Caco-2 (cell line): ENCODE measurements at regions not wholly inside any gene's neighbourhood (a gene's known extent, or its start where the extent isn't known, plus 50 kb on each side); places are given as distances from the start of the nearest gene placed in this dataset.

ENCODE experiments used
- BruUV-seq: library from RNA; stranded (reverse); fragments of 400-500 nt; replicated peaks from 2 replicates; lab custom pipeline; 2021; lab: Mats Ljungman, UMichigan
- CTCF ChIA-PET: fragments of 300-600 bp; sonication (Branson Sonifier 250); formaldehyde crosslinking; loops from one replicate; lab custom pipeline; 2022; ENCODE audit warnings: antibody characterized with exemption; lab: Charles Lee
- POLR2A ChIA-PET: fragments of 300-600 bp; sonication (Branson Sonifier 250); formaldehyde crosslinking; loops from one replicate; lab custom pipeline; 2022; ENCODE audit warnings: antibody characterized with exemption; lab: Charles Lee
- DNase-seq, 2 experiments: peaks; one replicate each; pipeline versions ENCODE4 v3.0.0 to v3.0.0-alpha.2; 2020 to 2022
- H3K27me3 ChIP-seq: replicated peaks from 2 replicates; pipeline ENCODE4 v1.6.0; 2011; ENCODE audit warnings: low read length; ENCODE audit not compliant: control insufficient read depth, insufficient read depth
- H3K36me3 ChIP-seq: 2 replicates; pipeline ENCODE4 v1.5.1; 2011; ENCODE audit warnings: low read length; ENCODE audit not compliant: control insufficient read depth, insufficient read depth
- H3K4me1 ChIP-seq: fragments of 250-450 bp; sonication (Bioruptor Pico); 2 replicates; pipeline ENCODE4 v1.5.1; 2020; ENCODE audit warnings: mild to moderate bottlenecking
- H3K4me3 ChIP-seq: 2 replicates; pipeline ENCODE4 v1.5.1; 2011; ENCODE audit warnings: low read depth, mild to moderate bottlenecking, control low read depth, low read length
- H3K9me3 ChIP-seq: fragments of 250-450 bp; sonication (Bioruptor Pico); 2 replicates; pipeline ENCODE4 v1.5.1; 2020; ENCODE audit warnings: mild to moderate bottlenecking, moderate library complexity
- H3K27ac Mint-ChIP-seq: one replicate; pipeline ENCODE4 v1.8.0; 2022; ENCODE audit warnings: mixed read lengths; ENCODE audit not compliant: unreplicated experiment
- H3K27me3 Mint-ChIP-seq: one replicate; pipeline ENCODE4 v1.8.0; 2022; ENCODE audit warnings: mixed read lengths; ENCODE audit not compliant: insufficient read depth, unreplicated experiment
- H3K36me3 Mint-ChIP-seq: one replicate; pipeline ENCODE4 v1.8.0; 2022; ENCODE audit warnings: mild to moderate bottlenecking, mixed read lengths; ENCODE audit not compliant: insufficient read depth, unreplicated experiment
- H3K4me1 Mint-ChIP-seq: one replicate; pipeline ENCODE4 v1.8.0; 2022; ENCODE audit warnings: low read depth, mixed read lengths; ENCODE audit not compliant: unreplicated experiment
- H3K4me3 Mint-ChIP-seq: one replicate; pipeline ENCODE4 v1.8.0; 2022; ENCODE audit warnings: mild to moderate bottlenecking, moderate library complexity, mixed read lengths; ENCODE audit not compliant: unreplicated experiment
- H3K9me3 Mint-ChIP-seq: one replicate; pipeline ENCODE4 v1.8.0; 2022; ENCODE audit warnings: mixed read lengths; ENCODE audit not compliant: unreplicated experiment
- intact Hi-C: fragments of 100-400 bp; cut with micrococcal nuclease; formaldehyde crosslinking; loops from one replicate; pipeline ENCODE4 v1.10.0; 2022; ENCODE audit not compliant: unreplicated experiment
- TF ChIP-seq, protein P1 (sequence below), 2 experiments: fragments of 200-600 bp in 1 of 2; IDR thresholded peaks; 1 replicate in 1 of 2; 2 replicates in 1 of 2; pipeline versions ENCODE4 v1.5.1 to v1.8.0; 2011 to 2022; ENCODE audit warnings: antibody characterized with exemption in 1 of 2, control low read depth in 1 of 2, inconsistent platforms in 1 of 2, low read depth in 1 of 2, low read length in 1 of 2, mild to moderate bottlenecking in 1 of 2, moderate library complexity in 1 of 2; ENCODE audit not compliant: insufficient read depth in 1 of 2, severe bottlenecking in 1 of 2, unreplicated experiment in 1 of 2

DNA sequence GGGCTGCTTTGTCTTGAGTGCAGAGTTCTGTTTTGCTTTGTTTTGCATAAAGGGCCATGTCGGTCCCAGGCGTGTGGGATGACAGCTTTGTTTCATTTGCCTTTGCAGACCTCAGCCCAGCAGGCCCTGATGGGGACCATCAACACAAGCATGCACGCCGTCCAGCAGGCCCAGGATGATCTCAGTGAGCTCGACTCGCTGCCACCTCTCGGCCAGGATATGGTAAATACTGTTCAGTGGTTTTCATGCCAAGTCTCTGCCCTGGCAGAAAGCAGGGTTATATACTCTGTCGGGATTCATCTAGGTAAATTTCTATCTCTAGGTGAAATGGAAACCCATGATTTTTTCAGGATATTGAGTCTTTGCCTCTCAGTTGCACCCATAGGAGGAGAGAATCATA lies 343.9 kb upstream of the TPM1 start:
- peaks cover 78% of the 10 kb centered on the region for H3K36me3 Mint-ChIP-seq
- no peak overlapping the region for H3K4me3 Mint-ChIP-seq
- no peak overlapping the region for H3K4me3 ChIP-seq
- ChIA-PET CTCF (no interaction called here), POLR2A (no interaction called here)
- no peak overlapping the region for H3K27ac Mint-ChIP-seq
- no TSS peak for BruUV-seq
- no peaks in the 10 kb centered on the region for H3K4me1 Mint-ChIP-seq
- H3K27me3 ChIP-seq = no peaks in the 10 kb centered on the region
- peaks cover 6% of the 10 kb centered on the region for H3K36me3 ChIP-seq
- H3K9me3 ChIP-seq = no peaks in the 10 kb centered on the region
- DNase-seq = no peak
- intact Hi-C loops = no loop called here
- H3K9me3 Mint-ChIP-seq = no peaks in the 10 kb centered on the region
- no peaks in the 10 kb centered on the region for H3K27me3 Mint-ChIP-seq
- TF ChIP-seq, protein P1, sequence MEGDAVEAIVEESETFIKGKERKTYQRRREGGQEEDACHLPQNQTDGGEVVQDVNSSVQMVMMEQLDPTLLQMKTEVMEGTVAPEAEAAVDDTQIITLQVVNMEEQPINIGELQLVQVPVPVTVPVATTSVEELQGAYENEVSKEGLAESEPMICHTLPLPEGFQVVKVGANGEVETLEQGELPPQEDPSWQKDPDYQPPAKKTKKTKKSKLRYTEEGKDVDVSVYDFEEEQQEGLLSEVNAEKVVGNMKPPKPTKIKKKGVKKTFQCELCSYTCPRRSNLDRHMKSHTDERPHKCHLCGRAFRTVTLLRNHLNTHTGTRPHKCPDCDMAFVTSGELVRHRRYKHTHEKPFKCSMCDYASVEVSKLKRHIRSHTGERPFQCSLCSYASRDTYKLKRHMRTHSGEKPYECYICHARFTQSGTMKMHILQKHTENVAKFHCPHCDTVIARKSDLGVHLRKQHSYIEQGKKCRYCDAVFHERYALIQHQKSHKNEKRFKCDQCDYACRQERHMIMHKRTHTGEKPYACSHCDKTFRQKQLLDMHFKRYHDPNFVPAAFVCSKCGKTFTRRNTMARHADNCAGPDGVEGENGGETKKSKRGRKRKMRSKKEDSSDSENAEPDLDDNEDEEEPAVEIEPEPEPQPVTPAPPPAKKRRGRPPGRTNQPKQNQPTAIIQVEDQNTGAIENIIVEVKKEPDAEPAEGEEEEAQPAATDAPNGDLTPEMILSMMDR (IDR thresholded peaks at IDR 0.05; ENCODE audit: insufficient read depth in 1 of 2, low read depth in 1 of 2, low read length in 1 of 2, severe bottlenecking in 1 of 2, unreplicated experiment in 1 of 2) = no peak
- H3K4me1 ChIP-seq = no peaks in the 10 kb centered on the region

DNA sequence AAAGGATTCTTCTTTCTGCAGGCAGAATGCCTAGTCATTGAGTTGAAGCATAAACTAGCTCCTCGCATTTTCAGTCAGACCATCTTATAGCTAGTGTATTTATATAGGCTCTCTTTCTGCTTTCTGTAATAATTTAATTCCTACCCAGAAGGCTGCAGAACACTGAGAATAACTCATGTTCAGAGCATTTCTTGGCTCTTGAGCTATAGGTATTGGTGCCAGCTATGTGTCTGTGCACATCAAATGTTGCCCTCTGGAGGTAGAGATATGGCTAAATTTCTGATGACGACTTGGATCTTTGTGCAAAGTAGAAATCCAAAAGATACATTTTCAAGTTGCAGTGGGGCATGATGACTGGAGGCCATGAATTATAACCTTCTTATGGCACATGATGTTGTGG lies 336.2 kb upstream of the TPM1 start:
- no peak overlapping the region for H3K27ac Mint-ChIP-seq
- H3K36me3 ChIP-seq = peaks cover 4% of the 10 kb centered on the region
- no peaks in the 10 kb centered on the region for H3K27me3 Mint-ChIP-seq
- no peaks in the 10 kb centered on the region for H3K9me3 ChIP-seq
- DNase-seq = no peak
- ChIA-PET POLR2A (no interaction called here), CTCF (no interaction called here)
- no TSS peak for BruUV-seq
- H3K36me3 Mint-ChIP-seq = peaks cover 63% of the 10 kb centered on the region
- no peaks in the 10 kb centered on the region for H3K4me1 ChIP-seq
- H3K4me3 ChIP-seq = no peak overlapping the region
- H3K4me3 Mint-ChIP-seq = no peak overlapping the region
- H3K27me3 ChIP-seq = no peaks in the 10 kb centered on the region
- no peaks in the 10 kb centered on the region for H3K4me1 Mint-ChIP-seq
- TF ChIP-seq, protein P1 (IDR thresholded peaks at IDR 0.05; ENCODE audit: insufficient read depth in 1 of 2, low read depth in 1 of 2, low read length in 1 of 2, severe bottlenecking in 1 of 2, unreplicated experiment in 1 of 2) = no peak
- H3K9me3 Mint-ChIP-seq = no peaks in the 10 kb centered on the region
- intact Hi-C loops = no loop called here

DNA sequence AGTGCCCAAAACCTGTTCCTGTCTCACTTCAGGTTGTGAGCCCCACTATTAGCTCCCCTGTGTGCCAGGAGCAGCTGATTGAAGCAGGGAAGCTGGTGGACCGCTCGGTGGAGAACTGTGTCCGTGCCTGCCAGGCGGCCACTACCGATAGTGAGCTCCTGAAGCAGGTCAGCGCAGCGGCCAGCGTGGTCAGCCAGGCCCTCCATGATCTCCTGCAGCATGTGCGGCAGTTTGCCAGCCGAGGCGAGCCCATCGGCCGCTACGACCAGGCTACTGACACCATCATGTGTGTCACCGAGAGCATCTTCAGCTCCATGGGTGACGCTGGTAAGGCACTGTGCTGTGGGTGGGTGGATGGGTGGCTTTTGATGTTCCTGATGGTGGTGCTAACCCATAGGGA lies 334.1 kb upstream of the TPM1 start:
- no peaks in the 10 kb centered on the region for H3K4me1 Mint-ChIP-seq
- DNase-seq = no peak
- no peaks in the 10 kb centered on the region for H3K27me3 ChIP-seq
- H3K27ac Mint-ChIP-seq = no peak overlapping the region
- no peaks in the 10 kb centered on the region for H3K4me1 ChIP-seq
- CTCF ChIA-PET = no interaction called here
- peaks cover 61% of the 10 kb centered on the region for H3K36me3 Mint-ChIP-seq
- H3K4me3 Mint-ChIP-seq = no peak overlapping the region
- H3K36me3 ChIP-seq = peaks cover 4% of the 10 kb centered on the region
- no peaks in the 10 kb centered on the region for H3K27me3 Mint-ChIP-seq
- H3K9me3 ChIP-seq = no peaks in the 10 kb centered on the region
- TF ChIP-seq, protein P1 (IDR thresholded peaks at IDR 0.05; ENCODE audit: insufficient read depth in 1 of 2, low read depth in 1 of 2, low read length in 1 of 2, severe bottlenecking in 1 of 2, unreplicated experiment in 1 of 2) = no peak
- H3K9me3 Mint-ChIP-seq = no peaks in the 10 kb centered on the region
- no TSS peak for BruUV-seq
- no peak overlapping the region for H3K4me3 ChIP-seq
- intact Hi-C loops = no loop called here
- POLR2A ChIA-PET = no interaction called here
